Mucosa of descending colon (tissue), 3 donors: ENCODE measurements at regions not wholly inside any gene's neighbourhood (a gene's known extent, or its start where the extent isn't known, plus 50 kb on each side); places are given as distances from the start of the nearest gene placed in this dataset.

Experiments
- ATAC-seq: fragments of 200-7000 bp; cut with Tn5 transposase; one replicate; pipeline ENCODE4 v1.9.1; 2020; ENCODE audit warnings: mild to moderate bottlenecking, moderate library complexity
- DNase-seq, 3 donors: peaks; one replicate each; pipeline ENCODE4 v3.0.0-alpha.2; 2020
- H3K36me3 ChIP-seq: fragments of 200-600 bp; one replicate; pipeline ENCODE4 v1.8.0; 2021; ENCODE audit warnings: low read depth, mild to moderate bottlenecking
- H3K4me1 ChIP-seq: fragments of 200-600 bp; one replicate; pipeline ENCODE4 v1.8.0; 2021; ENCODE audit warnings: low read depth, mild to moderate bottlenecking
- H3K4me3 ChIP-seq: fragments of 200-600 bp; one replicate; pipeline ENCODE4 v1.8.0; 2021; ENCODE audit warnings: mild to moderate bottlenecking
- H3K9me3 ChIP-seq: fragments of 200-600 bp; one replicate; pipeline ENCODE4 v1.8.0; 2021; ENCODE audit warnings: mild to moderate bottlenecking
- CTCF ChIP-seq: fragments of 200-600 bp; IDR thresholded peaks from one replicate; pipeline ENCODE4 v1.8.0; 2022; ENCODE audit warnings: antibody characterized with exemption, mild to moderate bottlenecking
- intact Hi-C, 2 donors: fragments of 100-400 bp; cut with DNase I in 1 of 2; cut with micrococcal nuclease in 1 of 2; formaldehyde crosslinking; loops; one replicate each; pipeline versions ENCODE4 v1.11.0 to v1.11.1; 2022; cut with DNase I, micrococcal nuclease
- donor health status: DM: no; HTN: no; CAD: no; lungs with moderate emphysema.
- donor health status: DM: no; HTN: no; CAD: no.
- donor health status: DM: no; HTN: yes; CAD: no.

GRCh38 chr3:81299481-81299880 is 462.0 kb downstream of the GBE1 start:
- ATAC-seq (no peak), DNase-seq (no peak)
- Histone ChIP-seq H3K4me1 (no peaks in the 10 kb centered on the region), H3K36me3 (no peaks in the 10 kb centered on the region), H3K4me3 (no peak overlapping the region), H3K9me3 (no peaks in the 10 kb centered on the region)
- no peak for TF ChIP-seq CTCF
- intact Hi-C loops, result no loop called here

- Histone ChIP-seq H3K36me3 (no peaks in the 10 kb centered on the region), H3K4me1 (no peaks in the 10 kb centered on the region), H3K9me3 (no peaks in the 10 kb centered on the region), H3K4me3 (no peak overlapping the region)
- no peak for TF ChIP-seq CTCF
- intact Hi-C loops, result no loop called here
- ATAC-seq (no peak), DNase-seq (no peak)
Measured at GRCh38 chr3:81295906-81296577, 465.4 kb downstream of the GBE1 start.

GRCh38 chr3:81293156-81293555 is 468.3 kb downstream of the GBE1 start:
- Histone ChIP-seq H3K36me3 (no peaks in the 10 kb centered on the region), H3K4me1 (no peaks in the 10 kb centered on the region), H3K9me3 (no peaks in the 10 kb centered on the region), H3K4me3 (no peak overlapping the region)
- no peak for ATAC-seq
- no peak for DNase-seq
- intact Hi-C loops, result no loop called here
- TF ChIP-seq CTCF, result no peak

- Histone ChIP-seq H3K36me3 (no peaks in the 10 kb centered on the region), H3K9me3 (no peaks in the 10 kb centered on the region), H3K4me3 (no peak overlapping the region), H3K4me1 (no peaks in the 10 kb centered on the region)
- intact Hi-C loops, result no loop called here
- ATAC-seq (no peak), DNase-seq (no peak)
- no peak for TF ChIP-seq CTCF
Measured at GRCh38 chr3:81291586-81291985, 469.9 kb downstream of the GBE1 start.

- Histone ChIP-seq H3K4me1 (no peaks in the 10 kb centered on the region), H3K4me3 (no peak overlapping the region), H3K9me3 (no peaks in the 10 kb centered on the region), H3K36me3 (no peaks in the 10 kb centered on the region)
- no peak for TF ChIP-seq CTCF
- DNase-seq, result no peak
- intact Hi-C loops, result no loop called here
- no peak for ATAC-seq
Measured at GRCh38 chr3:81289676-81290075, 471.8 kb downstream of the GBE1 start.
